GM12878 (cell line): ENCODE measurements at regions not wholly inside any gene's neighbourhood (a gene's known extent, or its start where the extent isn't known, plus 50 kb on each side); places are given as distances from the start of the nearest gene placed in this dataset.

ENCODE experiments used
- ATAC-seq: fragments of 200-7000 bp; cut with Tn5 transposase; 3 replicates; pipeline ENCODE4 v1.9.1; 2020; ENCODE audit warnings: mild to moderate bottlenecking, moderate library complexity
- BruUV-seq: library from RNA; stranded (reverse); fragments of 400-500 nt; replicated peaks from 2 replicates; lab custom pipeline; 2021; lab: Mats Ljungman, UMichigan
- CTCF ChIA-PET: fragments of 300-600 bp; sonication (Branson Sonifier 250); formaldehyde crosslinking; extraction: SDS; loops from one replicate; lab custom pipeline; 2021; ENCODE audit warnings: inconsistent platforms; lab: Yijun Ruan, JAX
- POLR2A ChIA-PET: fragments of 350-600 bp; formaldehyde crosslinking; extraction: SDS; loops from one replicate; lab custom pipeline; 2021; ENCODE audit warnings: inconsistent platforms; lab: Charles Lee
- RAD21 ChIA-PET: fragments of 300-600 bp; sonication (Branson Sonifier 250); formaldehyde crosslinking; loops from one replicate; lab custom pipeline; 2023; ENCODE audit warnings: antibody characterized with exemption; ENCODE audit not compliant: unreplicated experiment; lab: Charles Lee
- SMC1A ChIA-PET: fragments of 300-600 bp; sonication (Branson Sonifier 250); formaldehyde crosslinking; loops from one replicate; lab custom pipeline; 2023; ENCODE audit not compliant: unreplicated experiment, uncharacterized antibody; lab: Charles Lee
- DNase-seq: peaks from one replicate; pipeline ENCODE4 v3.0.0-alpha.2; 2011; ENCODE audit warnings: low read depth, low spot score
- FAIRE-seq: peaks from 3 replicates; lab custom pipeline; 2011; peaks lifted over from hg19 to GRCh38; lab: Jason Lieb, UNC
- H2AFZ ChIP-seq: 2 replicates; pipeline ENCODE4 v1.6.0; 2011; ENCODE audit warnings: low read depth, low read length, control low read depth; ENCODE audit not compliant: control insufficient read depth
- H3K27ac ChIP-seq: 2 replicates; pipeline ENCODE4 v1.5.1; 2011; ENCODE audit warnings: control low read depth; ENCODE audit not compliant: control insufficient read depth, insufficient read depth
- H3K27me3 ChIP-seq, 2 experiments: replicated peaks in 1 of 2; 2 replicates each; pipeline versions ENCODE4 v1.6.0 to v1.6.1; 2011; ENCODE audit warnings: low read length in 1 of 2; ENCODE audit not compliant: control insufficient read depth in 2 of 2, insufficient read depth in 2 of 2
- H3K36me3 ChIP-seq, 2 experiments: 2 replicates each; pipeline ENCODE4 v1.5.1; 2011; ENCODE audit warnings: low read length in 1 of 2; ENCODE audit not compliant: control insufficient read depth in 2 of 2, insufficient read depth in 2 of 2
- H3K4me1 ChIP-seq: 2 replicates; pipeline ENCODE4 v1.6.1; 2011; ENCODE audit warnings: mild to moderate bottlenecking, low read length, moderate library complexity, mixed read lengths; ENCODE audit not compliant: control insufficient read depth, insufficient read depth
- H3K4me2 ChIP-seq: 2 replicates; pipeline ENCODE4 v1.6.0; 2011; ENCODE audit warnings: control low read depth; ENCODE audit not compliant: control insufficient read depth, insufficient read depth
- H3K4me3 ChIP-seq: fragments of 200-600 bp; sonication (generic); 2 replicates; pipeline ENCODE4 v1.5.1; 2016
- H3K79me2 ChIP-seq: 2 replicates; pipeline ENCODE4 v1.6.0; 2011; ENCODE audit warnings: low read length; ENCODE audit not compliant: control insufficient read depth, insufficient read depth
- H3K9ac ChIP-seq: 2 replicates; pipeline ENCODE4 v1.8.0; 2011; ENCODE audit warnings: low read length, control low read depth, mixed read lengths; ENCODE audit not compliant: control insufficient read depth, insufficient read depth
- H3K9me3 ChIP-seq: replicated peaks from 3 replicates; pipeline ENCODE4 v1.5.1; 2011; ENCODE audit warnings: mild to moderate bottlenecking, low read length; ENCODE audit not compliant: control insufficient read depth, insufficient read depth
- H4K20me1 ChIP-seq: 2 replicates; pipeline ENCODE4 v1.6.0; 2011; ENCODE audit not compliant: control insufficient read depth, insufficient read depth
- TARDBP ChIP-seq: IDR thresholded peaks from 2 replicates; pipeline ENCODE4 v1.6.1; 2016; ENCODE audit warnings: borderline replicate concordance
- TBL1XR1 ChIP-seq: IDR thresholded peaks from 2 replicates; pipeline ENCODE4 v1.6.1; 2012; ENCODE audit warnings: low read depth, low read length, improper control_type of control experiment
- ZNF24 ChIP-seq: fragments of 450-650 bp; IDR thresholded peaks from 2 replicates; pipeline ENCODE4 v1.6.1; 2017; ENCODE audit warnings: antibody characterized with exemption, mild to moderate bottlenecking
- WGBS: methylation state at CpG from one replicate; pipeline ENCODE4 v1.1.6; 2016; ENCODE audit warnings: low lambda C conversion rate; ENCODE audit not compliant: insufficient replicate concordance, insufficient coverage; ENCODE audit errors: missing lambda C conversion rate; 5-methylcytosine and 5-hydroxymethylcytosine counted together
- in situ Hi-C: fragments of 300-500 bp; cut with MboI; formaldehyde crosslinking; loops from 9 replicates; pipeline ENCODE4 v1.14.3; 2018; ENCODE audit warnings: mixed read lengths
- intact Hi-C: fragments of 100-400 bp; cut with micrococcal nuclease; formaldehyde crosslinking; loops from one replicate; pipeline ENCODE4 v1.14.2; 2022; ENCODE audit not compliant: unreplicated experiment
- TF ChIP-seq, protein P1 (sequence below): IDR thresholded peaks from 2 replicates; pipeline ENCODE4 v1.6.1; 2012; ENCODE audit warnings: mild to moderate bottlenecking, low read depth, low read length
- TF ChIP-seq, protein P2 (sequence below): fragments of 450-650 bp; IDR thresholded peaks from 2 replicates; pipeline ENCODE4 v1.6.1; 2017; ENCODE audit warnings: borderline replicate concordance

DNA sequence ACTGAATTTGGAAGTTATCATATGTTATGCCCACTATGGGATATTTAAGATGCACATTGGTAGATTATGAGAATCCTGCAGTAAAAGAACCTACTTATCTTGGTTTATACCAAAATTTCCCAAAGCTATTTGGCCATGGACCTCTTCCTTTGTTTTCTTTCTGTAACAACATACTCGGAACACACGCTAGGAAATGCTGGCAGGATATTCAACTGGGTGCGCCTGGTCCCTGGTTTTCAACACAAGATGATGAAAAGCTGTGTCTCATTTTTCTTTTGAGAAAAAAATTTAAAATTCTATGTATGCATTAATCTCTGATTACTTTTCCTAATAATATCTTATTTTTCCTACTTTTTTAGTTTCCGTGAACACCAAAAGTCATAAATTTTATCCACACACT lies 128.5 kb upstream of the NRP1 start (continued):
- TF ChIP-seq, protein P1, sequence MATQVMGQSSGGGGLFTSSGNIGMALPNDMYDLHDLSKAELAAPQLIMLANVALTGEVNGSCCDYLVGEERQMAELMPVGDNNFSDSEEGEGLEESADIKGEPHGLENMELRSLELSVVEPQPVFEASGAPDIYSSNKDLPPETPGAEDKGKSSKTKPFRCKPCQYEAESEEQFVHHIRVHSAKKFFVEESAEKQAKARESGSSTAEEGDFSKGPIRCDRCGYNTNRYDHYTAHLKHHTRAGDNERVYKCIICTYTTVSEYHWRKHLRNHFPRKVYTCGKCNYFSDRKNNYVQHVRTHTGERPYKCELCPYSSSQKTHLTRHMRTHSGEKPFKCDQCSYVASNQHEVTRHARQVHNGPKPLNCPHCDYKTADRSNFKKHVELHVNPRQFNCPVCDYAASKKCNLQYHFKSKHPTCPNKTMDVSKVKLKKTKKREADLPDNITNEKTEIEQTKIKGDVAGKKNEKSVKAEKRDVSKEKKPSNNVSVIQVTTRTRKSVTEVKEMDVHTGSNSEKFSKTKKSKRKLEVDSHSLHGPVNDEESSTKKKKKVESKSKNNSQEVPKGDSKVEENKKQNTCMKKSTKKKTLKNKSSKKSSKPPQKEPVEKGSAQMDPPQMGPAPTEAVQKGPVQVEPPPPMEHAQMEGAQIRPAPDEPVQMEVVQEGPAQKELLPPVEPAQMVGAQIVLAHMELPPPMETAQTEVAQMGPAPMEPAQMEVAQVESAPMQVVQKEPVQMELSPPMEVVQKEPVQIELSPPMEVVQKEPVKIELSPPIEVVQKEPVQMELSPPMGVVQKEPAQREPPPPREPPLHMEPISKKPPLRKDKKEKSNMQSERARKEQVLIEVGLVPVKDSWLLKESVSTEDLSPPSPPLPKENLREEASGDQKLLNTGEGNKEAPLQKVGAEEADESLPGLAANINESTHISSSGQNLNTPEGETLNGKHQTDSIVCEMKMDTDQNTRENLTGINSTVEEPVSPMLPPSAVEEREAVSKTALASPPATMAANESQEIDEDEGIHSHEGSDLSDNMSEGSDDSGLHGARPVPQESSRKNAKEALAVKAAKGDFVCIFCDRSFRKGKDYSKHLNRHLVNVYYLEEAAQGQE = no peak
- TF ChIP-seq, protein P2, sequence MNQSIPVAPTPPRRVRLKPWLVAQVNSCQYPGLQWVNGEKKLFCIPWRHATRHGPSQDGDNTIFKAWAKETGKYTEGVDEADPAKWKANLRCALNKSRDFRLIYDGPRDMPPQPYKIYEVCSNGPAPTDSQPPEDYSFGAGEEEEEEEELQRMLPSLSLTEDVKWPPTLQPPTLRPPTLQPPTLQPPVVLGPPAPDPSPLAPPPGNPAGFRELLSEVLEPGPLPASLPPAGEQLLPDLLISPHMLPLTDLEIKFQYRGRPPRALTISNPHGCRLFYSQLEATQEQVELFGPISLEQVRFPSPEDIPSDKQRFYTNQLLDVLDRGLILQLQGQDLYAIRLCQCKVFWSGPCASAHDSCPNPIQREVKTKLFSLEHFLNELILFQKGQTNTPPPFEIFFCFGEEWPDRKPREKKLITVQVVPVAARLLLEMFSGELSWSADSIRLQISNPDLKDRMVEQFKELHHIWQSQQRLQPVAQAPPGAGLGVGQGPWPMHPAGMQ = no peak
- no peak for TF ChIP-seq TBL1XR1

DNA sequence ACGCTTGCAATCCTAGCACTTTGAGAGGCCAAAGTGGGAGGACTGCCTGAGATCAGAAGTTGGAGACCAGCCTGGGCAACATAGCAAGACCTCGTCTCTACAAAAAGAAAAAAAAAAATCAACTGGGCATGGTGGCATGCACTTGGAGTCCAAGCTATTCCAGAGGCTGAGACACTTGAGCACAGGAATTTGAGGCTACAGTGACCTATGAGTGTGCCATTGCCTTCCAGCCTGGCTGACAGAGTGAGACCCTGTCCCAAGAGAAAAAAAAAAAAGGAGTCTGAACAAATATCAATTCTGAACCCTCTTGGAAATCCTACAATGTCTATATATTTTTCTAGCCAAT lies 126.8 kb upstream of the NRP1 start:
- SMC1A ChIA-PET = interaction anchor here (0.9 to 1.3 kb wide), 3 partner anchors 15 to 156 kb away, joined by 3 to 4 read pairs (median 3); no protein-coding TSS in a partner anchor
- Histone ChIP-seq H3K9ac (no peak overlapping the region), H3K4me2 (no peak overlapping the region), H3K79me2 (no peaks in the 10 kb centered on the region), H2AFZ (no peak overlapping the region), H3K4me1 (no peaks in the 10 kb centered on the region), H3K9me3 (no peaks in the 10 kb centered on the region), H3K27me3 (no peaks in the 10 kb centered on the region), H3K4me3 (no peak overlapping the region), H3K36me3 (no peaks in the 10 kb centered on the region), H4K20me1 (no peaks in the 10 kb centered on the region), H3K27ac (no peak overlapping the region)
- FAIRE-seq = no peak
- no TSS peak for BruUV-seq
- TF ChIP-seq TARDBP = no peak
- no peak for TF ChIP-seq ZNF24
- POLR2A ChIA-PET = interaction anchor here (0.7 kb wide), 1 partner anchor 12 kb away, joined by 3 read pairs; no protein-coding TSS in a partner anchor
- CTCF ChIA-PET = interaction anchor here (0.6 to 1.1 kb wide), 3 partner anchors 17 to 738 kb away, joined by 3 to 4 read pairs (median 3); no protein-coding TSS in a partner anchor
- no peak for DNase-seq
- in situ Hi-C loops (no loop called here), intact Hi-C loops (no loop called here)
- RAD21 ChIA-PET = no interaction called here
- ATAC-seq = no peak
- 17% methylated on average over 2 of the region's 2 CpGs for WGBS
